ENCODE measurements at regions not wholly inside any gene's neighbourhood (a gene's known extent, or its start where the extent isn't known, plus 50 kb on each side); places are given as distances from the start of the nearest gene placed in this dataset.

DNA sequence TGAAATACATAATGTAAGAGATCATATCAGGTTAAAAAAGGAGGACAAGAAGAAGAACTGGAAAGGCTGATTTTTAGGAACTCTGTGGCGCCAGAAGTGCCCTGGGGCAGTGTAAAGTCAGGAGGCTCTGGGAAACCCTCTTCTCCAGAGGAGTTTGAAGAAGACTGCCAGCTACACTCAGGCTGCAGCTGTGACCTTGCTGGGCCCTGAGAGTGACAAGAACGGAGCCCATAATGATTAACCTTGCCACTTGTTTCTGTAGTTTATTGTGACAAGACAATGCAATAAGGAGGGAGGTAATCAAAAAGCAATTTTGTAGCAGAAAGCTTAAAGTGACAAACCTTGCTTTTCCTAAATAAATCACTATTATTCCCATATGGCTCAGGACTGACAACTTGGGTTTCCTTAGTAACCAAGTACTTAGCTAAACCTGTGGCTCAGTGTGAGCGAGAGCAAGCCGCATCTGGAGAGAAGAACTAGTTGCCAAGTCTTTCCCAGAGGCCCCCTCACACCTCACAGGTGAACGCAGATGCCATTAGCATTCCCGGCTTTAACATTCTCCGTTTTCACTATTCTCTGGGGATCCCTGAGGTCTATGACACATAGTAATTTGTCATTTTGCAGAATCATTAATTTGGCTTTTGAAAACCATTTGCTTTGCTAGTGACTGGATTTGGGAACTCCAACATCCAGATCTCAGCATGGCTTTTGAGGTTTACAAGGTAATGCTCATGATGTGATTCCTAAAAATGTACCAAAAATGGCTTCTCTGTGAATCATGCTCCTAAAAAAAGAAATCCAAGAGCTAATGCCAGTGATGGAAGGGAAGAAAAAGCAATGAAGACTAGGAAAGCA, 115.9 kb downstream of the OMA1 start:
- Histone ChIP-seq H4K20me1 (ENCODE audit: low read length) (no peaks in the 10 kb centered on the region), H3K27me3 (ENCODE audit: low read length) (peaks cover 22% of the 10 kb centered on the region), H3K27ac (ENCODE audit: low read length) (no peak overlapping the region), H3K9ac (ENCODE audit: low read length) (no peak overlapping the region), H3K36me3 (ENCODE audit: low read depth, low read length) (no peaks in the 10 kb centered on the region), H3K4me1 (ENCODE audit: insufficient read depth, low read length) (no peaks in the 10 kb centered on the region), H3K4me3 (ENCODE audit: low read length) (no peak overlapping the region), H2AFZ (ENCODE audit: low read length) (no peak overlapping the region), H3K4me2 (ENCODE audit: low read length) (no peak overlapping the region), H3F3A (ENCODE audit: low read length, unreplicated experiment) (no peaks in the 10 kb centered on the region), H3K79me2 (ENCODE audit: low read length) (no peaks in the 10 kb centered on the region), H3K9me3 (ENCODE audit: low read length) (no peaks in the 10 kb centered on the region), H3K9me2 (replicated peaks; ENCODE audit: low read length) (no peaks in the 10 kb centered on the region)
- BruUV-seq (replicated peaks): no TSS peak
- CTCF ChIA-PET: no interaction called here
- no peak for TF ChIP-seq CTCF (conservative IDR thresholded peaks at IDR 0.05; ENCODE audit: low read depth, low read length)
- no peak for TF ChIP-seq EZH2phosphoT487 (IDR thresholded peaks at IDR 0.05; ENCODE audit: borderline replicate concordance, low read length)
- TF ChIP-seq EZH2 (IDR thresholded peaks at IDR 0.05; ENCODE audit: low read length, unreplicated experiment): no peak
- intact Hi-C loops (cut with micrococcal nuclease): no loop called here
- POLR2A ChIA-PET (ENCODE audit: unreplicated experiment): no interaction called here
- DNase-seq (no peak), ATAC-seq (no peak)

DNA sequence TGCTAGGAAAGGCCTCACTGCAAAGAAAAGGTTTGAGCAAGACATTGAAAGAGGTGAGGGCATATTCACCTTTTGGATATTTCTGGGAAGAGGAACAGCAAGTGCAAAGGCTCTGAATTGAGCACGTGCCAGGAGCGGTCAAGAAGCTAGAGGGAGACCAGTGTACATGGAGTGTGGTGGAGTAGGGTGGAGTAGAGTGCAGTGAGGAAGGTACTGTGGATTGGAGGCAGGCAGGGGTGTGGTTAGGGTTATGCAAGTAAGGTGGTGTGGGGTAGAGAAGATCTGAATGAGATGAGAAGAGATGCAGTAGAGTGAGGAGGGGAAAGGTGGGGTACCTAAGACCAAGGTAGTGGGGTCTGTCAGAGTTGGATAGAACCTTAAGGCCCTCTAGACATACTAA, 119.6 kb downstream of the OMA1 start:
- H3K9ac ChIP-seq (ENCODE audit: low read length): no peak overlapping the region
- intact Hi-C loops (cut with micrococcal nuclease): no loop called here
- BruUV-seq (replicated peaks): no TSS peak
- H3K36me3 ChIP-seq (ENCODE audit: low read depth, low read length): no peaks in the 10 kb centered on the region
- ATAC-seq: no peak
- H3K9me3 ChIP-seq (ENCODE audit: low read length): no peaks in the 10 kb centered on the region
- POLR2A ChIA-PET (ENCODE audit: unreplicated experiment): no interaction called here
- no peak overlapping the region for H3K4me3 ChIP-seq (ENCODE audit: low read length)
- TF ChIP-seq EZH2phosphoT487 (IDR thresholded peaks at IDR 0.05; ENCODE audit: borderline replicate concordance, low read length): no peak
- TF ChIP-seq EZH2 (IDR thresholded peaks at IDR 0.05; ENCODE audit: low read length, unreplicated experiment): no peak
- no peak for TF ChIP-seq CTCF (conservative IDR thresholded peaks at IDR 0.05; ENCODE audit: low read depth, low read length)
- no peak overlapping the region for H3K4me2 ChIP-seq (ENCODE audit: low read length)
- H3K9me2 ChIP-seq (replicated peaks; ENCODE audit: low read length): no peaks in the 10 kb centered on the region
- CTCF ChIA-PET: no interaction called here
- H3K27ac ChIP-seq (ENCODE audit: low read length): no peak overlapping the region
- H4K20me1 ChIP-seq (ENCODE audit: low read length): no peaks in the 10 kb centered on the region
- no peak overlapping the region for H2AFZ ChIP-seq (ENCODE audit: low read length)
- H3F3A ChIP-seq (ENCODE audit: low read length, unreplicated experiment): no peaks in the 10 kb centered on the region
- DNase-seq: no peak
- H3K79me2 ChIP-seq (ENCODE audit: low read length): no peaks in the 10 kb centered on the region
- no peaks in the 10 kb centered on the region for H3K4me1 ChIP-seq (ENCODE audit: insufficient read depth, low read length)
- peaks cover 43% of the 10 kb centered on the region for H3K27me3 ChIP-seq (ENCODE audit: low read length)

- BruUV-seq (replicated peaks): no TSS peak
- no peak for TF ChIP-seq EZH2 (IDR thresholded peaks at IDR 0.05; ENCODE audit: low read length, unreplicated experiment)
- TF ChIP-seq CTCF (conservative IDR thresholded peaks at IDR 0.05; ENCODE audit: low read depth, low read length): no peak
- no peak for TF ChIP-seq EZH2phosphoT487 (IDR thresholded peaks at IDR 0.05; ENCODE audit: borderline replicate concordance, low read length)
Observed at GRCh38 chr1:58422436-58422835, 124.1 kb downstream of the OMA1 start.

More at GRCh38 chr1:58422436-58422835, 124.1 kb downstream of the OMA1 start:
- Histone ChIP-seq H3K79me2 (ENCODE audit: low read length) (no peaks in the 10 kb centered on the region), H3F3A (ENCODE audit: low read length, unreplicated experiment) (no peaks in the 10 kb centered on the region), H3K27me3 (ENCODE audit: low read length) (peaks cover 55% of the 10 kb centered on the region), H4K20me1 (ENCODE audit: low read length) (no peaks in the 10 kb centered on the region), H3K4me2 (ENCODE audit: low read length) (no peak overlapping the region), H3K9me3 (ENCODE audit: low read length) (no peaks in the 10 kb centered on the region), H3K27ac (ENCODE audit: low read length) (no peak overlapping the region), H3K9ac (ENCODE audit: low read length) (no peak overlapping the region), H3K9me2 (replicated peaks; ENCODE audit: low read length) (no peaks in the 10 kb centered on the region), H2AFZ (ENCODE audit: low read length) (no peak overlapping the region), H3K4me3 (ENCODE audit: low read length) (no peak overlapping the region), H3K36me3 (ENCODE audit: low read depth, low read length) (no peaks in the 10 kb centered on the region), H3K4me1 (ENCODE audit: insufficient read depth, low read length) (no peaks in the 10 kb centered on the region)
- ChIA-PET POLR2A (ENCODE audit: unreplicated experiment) (no interaction called here), CTCF (no interaction called here)
- DNase-seq (no peak), ATAC-seq (no peak)
- intact Hi-C loops (cut with micrococcal nuclease): no loop called here

Measured in PC-3 (cell line).